SU-DHL-6 (cell line): ENCODE measurements at regions not wholly inside any gene's neighbourhood (a gene's known extent, or its start where the extent isn't known, plus 50 kb on each side); places are given as distances from the start of the nearest gene placed in this dataset.
"Not testable (repeated sequence)": the region's sequence is repeated elsewhere in the genome, so short reads cannot be mapped to it uniquely, and the experiment has no call there.

Source experiments
- EZH2phosphoT487 ChIP-seq: fragments of 200-600 bp; sonication (generic), shearing (Covaris generic); conservative IDR thresholded peaks from 2 replicates; pipeline ENCODE4 v1.6.1; 2018; ENCODE audit warnings: mild to moderate bottlenecking, antibody characterized with exemption, low read length, moderate library complexity, mixed read lengths
- TF ChIP-seq, protein P1 (sequence below): fragments of 200-600 bp; sonication (generic); IDR thresholded peaks from one replicate; pipeline ENCODE4 v1.5.1; 2017; ENCODE audit warnings: antibody characterized with exemption, mild to moderate bottlenecking, low read length, moderate library complexity; ENCODE audit not compliant: insufficient read depth, poor library complexity, severe bottlenecking

DNA sequence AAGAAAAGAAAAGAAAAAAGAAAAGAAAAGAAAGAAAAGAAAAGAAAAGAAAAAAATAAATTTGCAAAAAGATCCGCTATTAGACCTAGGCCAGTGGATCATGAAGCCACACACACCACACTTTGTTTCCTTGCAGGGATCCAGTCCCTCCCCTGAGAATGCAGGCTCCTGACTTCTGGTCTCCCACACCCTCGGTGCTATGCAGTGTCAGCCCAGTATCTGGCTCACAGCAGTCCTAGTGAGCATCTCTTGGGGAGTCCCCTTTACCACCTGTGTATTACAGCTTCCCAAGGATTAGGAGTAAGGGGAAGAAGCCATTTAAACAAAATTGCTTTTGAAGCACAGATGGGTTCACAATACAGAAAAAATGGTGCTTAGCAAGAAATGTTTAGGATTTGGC lies 174.1 kb upstream of the IRF2BP2 start:
- TF ChIP-seq EZH2phosphoT487: not testable (repeated sequence)
- TF ChIP-seq, protein P1, sequence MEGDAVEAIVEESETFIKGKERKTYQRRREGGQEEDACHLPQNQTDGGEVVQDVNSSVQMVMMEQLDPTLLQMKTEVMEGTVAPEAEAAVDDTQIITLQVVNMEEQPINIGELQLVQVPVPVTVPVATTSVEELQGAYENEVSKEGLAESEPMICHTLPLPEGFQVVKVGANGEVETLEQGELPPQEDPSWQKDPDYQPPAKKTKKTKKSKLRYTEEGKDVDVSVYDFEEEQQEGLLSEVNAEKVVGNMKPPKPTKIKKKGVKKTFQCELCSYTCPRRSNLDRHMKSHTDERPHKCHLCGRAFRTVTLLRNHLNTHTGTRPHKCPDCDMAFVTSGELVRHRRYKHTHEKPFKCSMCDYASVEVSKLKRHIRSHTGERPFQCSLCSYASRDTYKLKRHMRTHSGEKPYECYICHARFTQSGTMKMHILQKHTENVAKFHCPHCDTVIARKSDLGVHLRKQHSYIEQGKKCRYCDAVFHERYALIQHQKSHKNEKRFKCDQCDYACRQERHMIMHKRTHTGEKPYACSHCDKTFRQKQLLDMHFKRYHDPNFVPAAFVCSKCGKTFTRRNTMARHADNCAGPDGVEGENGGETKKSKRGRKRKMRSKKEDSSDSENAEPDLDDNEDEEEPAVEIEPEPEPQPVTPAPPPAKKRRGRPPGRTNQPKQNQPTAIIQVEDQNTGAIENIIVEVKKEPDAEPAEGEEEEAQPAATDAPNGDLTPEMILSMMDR: not testable (repeated sequence)
